Tibial nerve (tissue), 4 donors: ENCODE measurements at regions not wholly inside any gene's neighbourhood (a gene's known extent, or its start where the extent isn't known, plus 50 kb on each side); places are given as distances from the start of the nearest gene placed in this dataset.

Experiments
- DNase-seq, 2 donors: peaks; one replicate each; pipeline ENCODE4 v3.0.0-alpha.2; 2019; ENCODE audit warnings: low spot score in 2 of 2
- H3K27ac ChIP-seq, 4 donors: fragments of 200-600 bp; sonication (generic) in 3 of 4; one replicate each; pipeline ENCODE4 v1.5.1; 2017 to 2019; ENCODE audit warnings: mild to moderate bottlenecking in 1 of 4
- H3K27me3 ChIP-seq, 2 donors: fragments of 200-600 bp; sonication (generic) in 1 of 2; one replicate each; pipeline versions ENCODE4 v1.5.1 to v1.6.0; 2017 to 2019
- H3K36me3 ChIP-seq, 3 donors: fragments of 200-600 bp; sonication (generic); one replicate each; pipeline ENCODE4 v1.5.1; 2018 to 2019
- H3K4me1 ChIP-seq, 4 donors: fragments of 200-600 bp; sonication (generic) in 3 of 4; one replicate each; pipeline ENCODE4 v1.5.1; 2017 to 2019
- H3K4me3 ChIP-seq, 4 donors: fragments of 200-600 bp; sonication (generic) in 3 of 4; one replicate each; pipeline ENCODE4 v1.5.1; 2017 to 2019; ENCODE audit warnings: mild to moderate bottlenecking in 1 of 4, moderate library complexity in 1 of 4
- H3K9me3 ChIP-seq, 4 donors: fragments of 200-600 bp; sonication (generic) in 3 of 4; one replicate each; pipeline ENCODE4 v1.5.1; 2017 to 2019
- CTCF ChIP-seq, 5 experiments: fragments of 200-600 bp in 3 of 5; fragments of 450-650 bp in 2 of 5; sonication (generic) in 3 of 5; IDR thresholded peaks; one replicate each; pipeline ENCODE4 v1.5.1; 2016 to 2019; ENCODE audit warnings: antibody characterized with exemption in 5 of 5, mild to moderate bottlenecking in 3 of 5, moderate library complexity in 2 of 5
- EP300 ChIP-seq, 2 donors: sonication (generic); formaldehyde crosslinking; IDR thresholded peaks; one replicate each; pipeline ENCODE4 v1.6.1; 2017; ENCODE audit warnings: antibody characterized with exemption in 2 of 2, mild to moderate bottlenecking in 1 of 2
- POLR2A ChIP-seq, 2 donors: fragments of 450-650 bp; IDR thresholded peaks; one replicate each; pipeline ENCODE4 v1.6.1; 2017; ENCODE audit warnings: antibody characterized with exemption in 2 of 2, mild to moderate bottlenecking in 2 of 2, moderate library complexity in 2 of 2
- WGBS, 2 donors: methylation state at CpG; one replicate each; pipeline ENCODE4 v1.1.5; 2018; 5-methylcytosine and 5-hydroxymethylcytosine counted together

GRCh38 chr4:67162690-67163089, 382.6 kb downstream of the CENPC start:
- no peak overlapping the region for H3K27ac ChIP-seq
- DNase-seq: no peak
- WGBS, 2 donors: 78 to 86% methylated on average over 2 of the region's 2 CpGs
- no peaks in the 10 kb centered on the region for H3K4me1 ChIP-seq
- H3K4me3 ChIP-seq: no peak overlapping the region
- TF ChIP-seq EP300 (IDR thresholded peaks at IDR 0.05): no peak
- no peak for TF ChIP-seq CTCF (IDR thresholded peaks at IDR 0.05)
- no peak for TF ChIP-seq POLR2A (IDR thresholded peaks at IDR 0.05)
- no peaks in the 10 kb centered on the region for H3K36me3 ChIP-seq
- H3K27me3 ChIP-seq: no peaks in the 10 kb centered on the region
- no peaks in the 10 kb centered on the region for H3K9me3 ChIP-seq

DNA sequence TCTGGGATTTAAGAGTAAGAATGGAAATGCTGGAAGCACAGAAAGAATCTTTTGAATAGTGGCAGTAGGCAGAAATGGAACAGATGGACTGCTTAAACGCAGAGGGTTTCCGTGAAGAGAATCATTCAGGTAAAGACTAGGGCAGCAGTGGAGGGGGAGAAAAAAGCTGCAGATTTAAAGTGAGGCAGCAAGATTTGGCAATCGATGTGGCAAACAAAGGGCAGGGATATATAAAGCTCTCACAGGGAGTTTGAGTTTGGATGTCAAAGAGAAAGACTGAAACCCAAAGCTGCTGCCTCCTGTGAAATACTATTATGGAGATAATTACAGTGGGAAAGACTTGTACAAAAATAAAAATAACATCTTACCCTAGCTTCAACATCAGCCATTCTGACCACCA, 384.0 kb downstream of the CENPC start:
- Histone ChIP-seq H3K4me1 (no peaks in the 10 kb centered on the region), H3K4me3 (no peak overlapping the region), H3K9me3 (no peaks in the 10 kb centered on the region), H3K36me3 (no peaks in the 10 kb centered on the region), H3K27ac (no peak overlapping the region), H3K27me3 (no peaks in the 10 kb centered on the region)
- no peak for DNase-seq
- no peak for TF ChIP-seq CTCF (IDR thresholded peaks at IDR 0.05)
- TF ChIP-seq EP300 (IDR thresholded peaks at IDR 0.05): no peak
- no peak for TF ChIP-seq POLR2A (IDR thresholded peaks at IDR 0.05)
- WGBS, 2 donors: 65 to 72% methylated on average over 3 of the region's 3 CpGs

GRCh38 chr4:67160394-67160793, 384.9 kb downstream of the CENPC start:
- H3K36me3 ChIP-seq: no peaks in the 10 kb centered on the region
- no peaks in the 10 kb centered on the region for H3K27me3 ChIP-seq
- no peak overlapping the region for H3K4me3 ChIP-seq
- H3K4me1 ChIP-seq: no peaks in the 10 kb centered on the region
- no peaks in the 10 kb centered on the region for H3K9me3 ChIP-seq
- 42 to 51% methylated on average over 3 of the region's 3 CpGs for WGBS, 2 donors
- DNase-seq: no peak
- no peak overlapping the region for H3K27ac ChIP-seq
- TF ChIP-seq POLR2A (IDR thresholded peaks at IDR 0.05) (no peak), CTCF (IDR thresholded peaks at IDR 0.05) (no peak), EP300 (IDR thresholded peaks at IDR 0.05) (no peak)

DNA sequence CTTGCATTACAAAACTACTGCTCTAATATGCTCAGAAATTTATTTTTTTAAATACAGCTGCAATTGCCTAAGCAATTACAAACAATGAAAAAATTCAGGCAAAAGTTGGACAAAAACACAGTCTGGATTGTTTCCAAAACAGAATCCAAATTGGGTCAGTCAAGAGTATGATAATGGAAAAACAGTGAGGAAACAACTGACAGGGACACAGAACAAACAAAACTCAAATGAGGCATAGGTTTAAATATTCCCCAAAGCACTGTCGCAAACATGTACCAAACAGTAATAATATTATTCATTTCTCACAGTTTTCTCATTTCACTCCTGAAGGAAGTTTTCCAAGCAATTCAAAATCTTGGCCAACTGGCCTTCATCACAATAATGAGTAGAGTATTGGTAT, 386.6 kb downstream of the CENPC start:
- no peaks in the 10 kb centered on the region for H3K4me1 ChIP-seq
- H3K27ac ChIP-seq: no peak overlapping the region
- no peaks in the 10 kb centered on the region for H3K36me3 ChIP-seq
- WGBS, 2 donors: 26 to 38% methylated on average over 1 of the region's 1 CpG
- no peaks in the 10 kb centered on the region for H3K9me3 ChIP-seq
- DNase-seq: no peak
- no peak overlapping the region for H3K4me3 ChIP-seq
- TF ChIP-seq POLR2A (IDR thresholded peaks at IDR 0.05): no peak
- TF ChIP-seq CTCF (IDR thresholded peaks at IDR 0.05): no peak
- TF ChIP-seq EP300 (IDR thresholded peaks at IDR 0.05): no peak
- H3K27me3 ChIP-seq: no peaks in the 10 kb centered on the region

- Histone ChIP-seq H3K4me1 (no peaks in the 10 kb centered on the region), H3K9me3 (peaks cover 0 to 6% (median 0%) of the 10 kb centered on the region in 4 donors), H3K4me3 (no peak overlapping the region), H3K36me3 (no peaks in the 10 kb centered on the region), H3K27me3 (no peaks in the 10 kb centered on the region), H3K27ac (no peak overlapping the region)
- 64 to 79% methylated on average over 3 of the region's 3 CpGs for WGBS, 2 donors
- TF ChIP-seq POLR2A (IDR thresholded peaks at IDR 0.05) (no peak), EP300 (IDR thresholded peaks at IDR 0.05) (no peak), CTCF (IDR thresholded peaks at IDR 0.05) (no peak)
- DNase-seq: no peak
These were observed 392.3 kb downstream of the CENPC start for GRCh38 chr4:67152976-67153375.
